Type B pancreatic cell (in vitro differentiated cells): ENCODE measurements at regions not wholly inside any gene's neighbourhood (a gene's known extent, or its start where the extent isn't known, plus 50 kb on each side); places are given as distances from the start of the nearest gene placed in this dataset.

Experiments used
- DNase-seq: peaks from one replicate; pipeline ENCODE4 v3.0.0; 2021; ENCODE audit warnings: mixed read lengths; ENCODE audit not compliant: unreplicated experiment; ENCODE audit errors: extremely low spot score
- H3K27ac Mint-ChIP-seq: 2 replicates; pipeline ENCODE4 v1.8.0; 2021; ENCODE audit warnings: mild to moderate bottlenecking, mixed read lengths
- H3K27me3 Mint-ChIP-seq: 2 replicates; pipeline ENCODE4 v1.8.0; 2021; ENCODE audit warnings: mixed read lengths
- H3K36me3 Mint-ChIP-seq: 2 replicates; pipeline ENCODE4 v1.8.0; 2021; ENCODE audit warnings: mixed read lengths
- H3K4me1 Mint-ChIP-seq: one replicate; pipeline ENCODE4 v1.8.0; 2021; ENCODE audit warnings: mixed read lengths; ENCODE audit not compliant: unreplicated experiment
- H3K4me3 Mint-ChIP-seq: 2 replicates; pipeline ENCODE4 v1.8.0; 2021; ENCODE audit warnings: mild to moderate bottlenecking, mixed read lengths
- H3K9me3 Mint-ChIP-seq: 2 replicates; pipeline ENCODE4 v1.8.0; 2021; ENCODE audit warnings: mixed read lengths
- CTCF ChIP-seq: fragments of 200-600 bp; sonication (generic); conservative IDR thresholded peaks from 2 replicates; pipeline ENCODE4 v1.5.0; 2021; ENCODE audit warnings: antibody characterized with exemption, mild to moderate bottlenecking

- TF ChIP-seq CTCF, result no peak
- Mint-ChIP-seq H3K4me3 (no peak overlapping the region), H3K4me1 (peaks cover 38% of the 10 kb centered on the region), H3K27ac (no peak overlapping the region), H3K27me3 (no peaks in the 10 kb centered on the region), H3K36me3 (no peaks in the 10 kb centered on the region), H3K9me3 (peaks cover 14% of the 10 kb centered on the region)
- no peak for DNase-seq
Measured at GRCh38 chr12:75894965-75895754, 136.4 kb downstream of the PHLDA1 start.

DNA sequence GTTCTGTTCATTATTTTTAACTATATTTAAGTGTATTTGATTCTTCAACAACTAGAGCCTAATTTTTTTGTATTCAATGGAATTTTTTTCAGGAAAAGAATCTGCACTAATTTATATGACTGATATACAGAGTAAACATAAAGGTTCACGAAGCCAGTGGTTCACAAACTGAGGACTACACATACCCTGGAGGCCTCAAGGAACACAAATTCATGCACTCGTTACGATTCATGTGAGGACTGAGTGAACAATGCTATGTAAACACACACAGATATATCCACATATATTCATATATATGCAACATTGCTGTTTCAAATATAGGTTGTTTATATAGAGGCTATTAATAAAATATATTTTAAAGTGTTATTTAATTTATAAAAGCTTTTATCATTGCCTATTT, 137.8 kb downstream of the PHLDA1 start:
- TF ChIP-seq CTCF, result no peak
- peaks cover 47% of the 10 kb centered on the region for H3K4me1 Mint-ChIP-seq
- no peak for DNase-seq
- H3K4me3 Mint-ChIP-seq, result no peak overlapping the region
- peaks cover 14% of the 10 kb centered on the region for H3K9me3 Mint-ChIP-seq
- no peaks in the 10 kb centered on the region for H3K36me3 Mint-ChIP-seq
- no peak overlapping the region for H3K27ac Mint-ChIP-seq
- no peaks in the 10 kb centered on the region for H3K27me3 Mint-ChIP-seq

DNA sequence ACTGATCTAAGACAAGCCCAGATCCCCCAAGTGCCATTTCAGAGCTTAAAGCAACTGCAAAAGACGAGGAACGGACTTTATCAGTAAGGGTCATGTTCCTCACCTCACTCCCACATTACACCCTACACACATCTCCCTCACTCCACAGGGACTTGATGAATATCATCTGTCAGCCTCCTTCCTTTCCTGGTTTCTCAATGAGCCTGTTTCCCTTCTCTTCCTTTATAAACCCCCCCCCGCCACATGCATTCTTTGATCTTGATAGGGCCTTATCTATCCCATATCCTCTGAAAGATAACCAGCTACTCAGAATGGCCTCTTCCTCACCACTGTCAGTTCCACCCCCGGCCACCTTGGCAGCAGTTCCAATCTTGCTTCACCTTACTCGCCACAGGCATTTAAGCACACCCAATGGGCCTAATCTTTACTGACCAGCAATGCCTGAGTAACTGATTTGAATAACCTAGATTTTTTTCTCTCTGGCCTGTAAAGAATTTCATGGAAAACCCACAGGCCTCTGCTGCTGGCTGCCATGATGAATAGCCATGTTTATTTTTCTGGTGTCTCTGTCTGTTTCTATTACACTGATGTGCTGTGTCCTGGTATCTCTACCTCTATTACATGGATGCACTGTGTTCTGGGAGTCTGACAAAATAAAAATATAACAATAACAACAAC, 138.7 kb downstream of the PHLDA1 start:
- DNase-seq, result no peak
- Mint-ChIP-seq H3K4me1 (peaks cover 55% of the 10 kb centered on the region), H3K36me3 (no peaks in the 10 kb centered on the region), H3K9me3 (peaks cover 14% of the 10 kb centered on the region), H3K4me3 (no peak overlapping the region), H3K27ac (peak overlapping the region; percentile 73), H3K27me3 (no peaks in the 10 kb centered on the region)
- no peak for TF ChIP-seq CTCF

- Mint-ChIP-seq H3K36me3 (no peaks in the 10 kb centered on the region), H3K9me3 (peaks cover 12% of the 10 kb centered on the region), H3K27ac (peak overlapping the region; percentile 90), H3K4me3 (peak overlapping the region; percentile 49), H3K4me1 (peaks cover 52% of the 10 kb centered on the region), H3K27me3 (no peaks in the 10 kb centered on the region)
- DNase-seq, result no peak
- TF ChIP-seq CTCF, result no peak
Measured at GRCh38 chr12:75891072-75891471, 140.5 kb downstream of the PHLDA1 start.

DNA sequence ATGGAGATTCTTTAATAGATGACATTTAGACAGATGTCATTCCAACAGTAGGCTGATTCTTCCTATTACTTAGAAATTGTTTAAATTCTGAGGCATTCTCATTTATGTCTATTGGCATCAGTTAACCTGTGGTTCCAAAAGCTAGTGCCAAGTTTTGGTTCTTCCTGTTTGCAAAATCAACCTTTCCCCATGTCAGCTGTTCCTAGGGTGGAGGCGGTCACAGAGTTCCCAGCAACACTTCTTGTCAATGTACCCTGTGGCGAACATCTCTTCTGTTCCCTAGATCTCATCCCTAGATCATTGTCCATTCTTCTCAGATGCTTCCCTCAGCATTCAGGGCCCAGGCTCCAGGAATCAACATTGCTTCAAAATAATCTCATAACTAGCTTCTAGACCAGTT, 140.9 kb downstream of the PHLDA1 start:
- H3K27me3 Mint-ChIP-seq, result no peaks in the 10 kb centered on the region
- no peak for TF ChIP-seq CTCF
- no peak for DNase-seq
- H3K9me3 Mint-ChIP-seq, result peaks cover 8% of the 10 kb centered on the region
- H3K4me3 Mint-ChIP-seq, result peak overlapping the region; percentile 49
- peak overlapping the region; percentile 90 for H3K27ac Mint-ChIP-seq
- peaks cover 52% of the 10 kb centered on the region for H3K4me1 Mint-ChIP-seq
- no peaks in the 10 kb centered on the region for H3K36me3 Mint-ChIP-seq
